DOHH2 (cell line): ENCODE measurements at regions not wholly inside any gene's neighbourhood (a gene's known extent, or its start where the extent isn't known, plus 50 kb on each side); places are given as distances from the start of the nearest gene placed in this dataset.

ENCODE experiments used
- EZH2phosphoT487 ChIP-seq: fragments of 200-600 bp; sonication (generic); IDR thresholded peaks from 2 replicates; pipeline ENCODE4 v1.6.1; 2017; ENCODE audit warnings: borderline replicate concordance, mild to moderate bottlenecking, antibody characterized with exemption, low read length, moderate library complexity, mixed read lengths
- TF ChIP-seq, protein P1 (sequence below): fragments of 200-600 bp; sonication (generic); IDR thresholded peaks from one replicate; pipeline ENCODE4 v1.5.1; 2014; ENCODE audit warnings: antibody characterized with exemption, mild to moderate bottlenecking, low read depth, low read length; ENCODE audit not compliant: poor library complexity, severe bottlenecking

- TF ChIP-seq, protein P1, sequence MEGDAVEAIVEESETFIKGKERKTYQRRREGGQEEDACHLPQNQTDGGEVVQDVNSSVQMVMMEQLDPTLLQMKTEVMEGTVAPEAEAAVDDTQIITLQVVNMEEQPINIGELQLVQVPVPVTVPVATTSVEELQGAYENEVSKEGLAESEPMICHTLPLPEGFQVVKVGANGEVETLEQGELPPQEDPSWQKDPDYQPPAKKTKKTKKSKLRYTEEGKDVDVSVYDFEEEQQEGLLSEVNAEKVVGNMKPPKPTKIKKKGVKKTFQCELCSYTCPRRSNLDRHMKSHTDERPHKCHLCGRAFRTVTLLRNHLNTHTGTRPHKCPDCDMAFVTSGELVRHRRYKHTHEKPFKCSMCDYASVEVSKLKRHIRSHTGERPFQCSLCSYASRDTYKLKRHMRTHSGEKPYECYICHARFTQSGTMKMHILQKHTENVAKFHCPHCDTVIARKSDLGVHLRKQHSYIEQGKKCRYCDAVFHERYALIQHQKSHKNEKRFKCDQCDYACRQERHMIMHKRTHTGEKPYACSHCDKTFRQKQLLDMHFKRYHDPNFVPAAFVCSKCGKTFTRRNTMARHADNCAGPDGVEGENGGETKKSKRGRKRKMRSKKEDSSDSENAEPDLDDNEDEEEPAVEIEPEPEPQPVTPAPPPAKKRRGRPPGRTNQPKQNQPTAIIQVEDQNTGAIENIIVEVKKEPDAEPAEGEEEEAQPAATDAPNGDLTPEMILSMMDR, result no peak
- TF ChIP-seq EZH2phosphoT487, result no peak
Measured at GRCh38 chr2:58686776-58687175, 445.7 kb upstream of the FANCL start.
